Prostate gland (tissue), 2 donors: ENCODE measurements at regions not wholly inside any gene's neighbourhood (a gene's known extent, or its start where the extent isn't known, plus 50 kb on each side); places are given as distances from the start of the nearest gene placed in this dataset.

Source experiments
- DNase-seq: peaks from one replicate; pipeline ENCODE4 v3.0.0-alpha.2; 2019; ENCODE audit warnings: low spot score
- H3K27ac ChIP-seq, 2 donors: fragments of 200-600 bp; sonication (generic); 2 replicates each; pipeline ENCODE4 v1.5.1; 2017 to 2019
- H3K27me3 ChIP-seq: fragments of 200-600 bp; sonication (generic); replicated peaks from 2 replicates; pipeline ENCODE4 v1.5.1; 2019; ENCODE audit not compliant: insufficient read depth
- H3K36me3 ChIP-seq, 2 donors: fragments of 200-600 bp; sonication (generic); 1 replicate in 1 of 2; 2 replicates in 1 of 2; pipeline versions ENCODE4 v1.5.1 to v1.8.1; 2017 to 2019
- H3K4me1 ChIP-seq: fragments of 200-600 bp; sonication (generic); replicated peaks from 2 replicates; pipeline ENCODE4 v1.5.1; 2019
- H3K4me3 ChIP-seq, 2 donors: fragments of 200-600 bp; sonication (generic); 2 replicates each; pipeline ENCODE4 v1.5.1; 2017 to 2019
- H3K9me3 ChIP-seq: fragments of 200-600 bp; sonication (generic); 2 replicates; pipeline ENCODE4 v1.5.1; 2017
- CTCF ChIP-seq, 4 experiments: fragments of 200-600 bp in 2 of 4; fragments of 450-650 bp in 2 of 4; sonication (generic) in 2 of 4; IDR thresholded peaks; 1 replicate in 3 of 4; 2 replicates in 1 of 4; pipeline ENCODE4 v1.5.1; 2016 to 2019; ENCODE audit warnings: antibody characterized with exemption in 4 of 4, mild to moderate bottlenecking in 2 of 4, moderate library complexity in 2 of 4
- POLR2A ChIP-seq: fragments of 450-650 bp; IDR thresholded peaks from one replicate; pipeline ENCODE4 v1.6.1; 2016; ENCODE audit warnings: antibody characterized with exemption, mild to moderate bottlenecking
- POLR2AphosphoS5 ChIP-seq: sonication (generic); formaldehyde crosslinking; IDR thresholded peaks from one replicate; pipeline ENCODE4 v1.6.1; 2017; ENCODE audit warnings: antibody characterized with exemption
- WGBS: methylation state at CpG from one replicate; pipeline ENCODE4 v1.1.5; 2018; 5-methylcytosine and 5-hydroxymethylcytosine counted together
- intact Hi-C: fragments of 100-400 bp; cut with DNase I; formaldehyde crosslinking; loops from one replicate; pipeline ENCODE4 v1.14.2; 2022

- Histone ChIP-seq H3K27ac (no peak overlapping the region), H3K4me1 (no peaks in the 10 kb centered on the region), H3K4me3 (no peak overlapping the region), H3K27me3 (no peaks in the 10 kb centered on the region), H3K9me3 (no peaks in the 10 kb centered on the region), H3K36me3 (no peaks in the 10 kb centered on the region)
- no peak for DNase-seq
- intact Hi-C loops, result no loop called here
- 80% methylated on average over 3 of the region's 3 CpGs for WGBS
- TF ChIP-seq POLR2AphosphoS5 (no peak), CTCF (IDR thresholded peaks at IDR 0.05) (no peak), POLR2A (no peak)
Observed at GRCh38 chr13:48862572-48862971, 113.1 kb upstream of the FNDC3A start.

- H3K27ac ChIP-seq, result no peak overlapping the region
- no peaks in the 10 kb centered on the region for H3K27me3 ChIP-seq
- no peaks in the 10 kb centered on the region for H3K36me3 ChIP-seq
- no peak for DNase-seq
- TF ChIP-seq CTCF (IDR thresholded peaks at IDR 0.05) (no peak), POLR2AphosphoS5 (no peak), POLR2A (no peak)
- H3K4me3 ChIP-seq, result no peak overlapping the region
- H3K4me1 ChIP-seq, result no peaks in the 10 kb centered on the region
- H3K9me3 ChIP-seq, result no peaks in the 10 kb centered on the region
- intact Hi-C loops, result no loop called here
Observed at GRCh38 chr13:48864100-48864499, 111.6 kb upstream of the FNDC3A start.

- Histone ChIP-seq H3K36me3 (no peaks in the 10 kb centered on the region), H3K9me3 (no peaks in the 10 kb centered on the region), H3K27me3 (no peaks in the 10 kb centered on the region), H3K27ac (no peak overlapping the region), H3K4me3 (no peak overlapping the region), H3K4me1 (no peaks in the 10 kb centered on the region)
- intact Hi-C loops, result no loop called here
- DNase-seq, result no peak
- WGBS, result 59% methylated on average over 6 of the region's 6 CpGs
- TF ChIP-seq POLR2AphosphoS5, result no peak
- no peak for TF ChIP-seq POLR2A
- TF ChIP-seq CTCF (IDR thresholded peaks at IDR 0.05), result no peak
Observed at GRCh38 chr13:48866249-48866648, 109.5 kb upstream of the FNDC3A start.

GRCh38 chr13:48873081-48873480 is 102.6 kb upstream of the FNDC3A start:
- Histone ChIP-seq H3K27ac (no peak overlapping the region), H3K4me1 (no peaks in the 10 kb centered on the region), H3K27me3 (no peaks in the 10 kb centered on the region), H3K9me3 (no peaks in the 10 kb centered on the region), H3K4me3 (no peak overlapping the region), H3K36me3 (no peaks in the 10 kb centered on the region)
- no peak for DNase-seq
- intact Hi-C loops, result no loop called here
- no peak for TF ChIP-seq CTCF (IDR thresholded peaks at IDR 0.05)
- TF ChIP-seq POLR2A, result no peak
- TF ChIP-seq POLR2AphosphoS5, result no peak
- WGBS, result 80% methylated on average over 1 of the region's 1 CpG

GRCh38 chr13:48873587-48873986 is 102.1 kb upstream of the FNDC3A start:
- Histone ChIP-seq H3K27me3 (no peaks in the 10 kb centered on the region), H3K27ac (no peak overlapping the region), H3K36me3 (no peaks in the 10 kb centered on the region), H3K4me3 (no peak overlapping the region), H3K4me1 (no peaks in the 10 kb centered on the region), H3K9me3 (no peaks in the 10 kb centered on the region)
- WGBS, result 72% methylated on average over 2 of the region's 2 CpGs
- no peak for DNase-seq
- TF ChIP-seq CTCF (IDR thresholded peaks at IDR 0.05), result no peak
- no peak for TF ChIP-seq POLR2A
- no peak for TF ChIP-seq POLR2AphosphoS5
- intact Hi-C loops, result no loop called here
